ENCODE measurements at regions not wholly inside any gene's neighbourhood (a gene's known extent, or its start where the extent isn't known, plus 50 kb on each side); places are given as distances from the start of the nearest gene placed in this dataset.

GRCh38 chr5:56683281-56683680 is 132.1 kb upstream of the MAP3K1 start:
- Histone ChIP-seq H4K20me1 (ENCODE audit: insufficient read depth) (no peaks in the 10 kb centered on the region), H3K9me2 (no peaks in the 10 kb centered on the region), H3K4me2 (no peak overlapping the region), H3K36me3 (replicated peaks in 1 of 2; ENCODE audit: control insufficient read depth in 1 of 2, insufficient read depth in 2 of 2, low read length in 1 of 2) (no peaks in the 10 kb centered on the region), H3K4me1 (ENCODE audit: control insufficient read depth in 1 of 2, insufficient read depth in 2 of 2, low read depth in 1 of 2, low read length in 1 of 2) (peaks cover 0 to 13% of the 10 kb centered on the region in 2 experiments; a peak in 2 of 4 replicates), H2AFZ (ENCODE audit: low read depth) (no peak overlapping the region), H3F3A (replicated peaks; ENCODE audit: insufficient read depth) (no peaks in the 10 kb centered on the region), H3K79me2 (ENCODE audit: insufficient read depth) (no peaks in the 10 kb centered on the region), H3K27me3 (ENCODE audit: insufficient read depth) (no peaks in the 10 kb centered on the region), H3K27ac (ENCODE audit: low read depth in 2 of 2, low read length in 1 of 2) (no peak overlapping the region), H3K9me3 (no peaks in the 10 kb centered on the region), H3K9ac (no peak overlapping the region), H3K4me3 (ENCODE audit: low read depth in 2 of 2, low read length in 1 of 2) (no peak overlapping the region)
- WGBS (ENCODE audit: low lambda C conversion rate) = 33% methylated on average over 1 of the region's 1 CpG
- TF ChIP-seq YY1 (IDR thresholded peaks at IDR 0.05; ENCODE audit: low read depth) (no peak), CHD2 (IDR thresholded peaks at IDR 0.05; ENCODE audit: low read length, partially characterized antibody) (no peak), GABPA (IDR thresholded peaks at IDR 0.05; ENCODE audit: low read depth) (no peak), ELF1 (IDR thresholded peaks at IDR 0.05) (no peak), RXRA (IDR thresholded peaks at IDR 0.05; ENCODE audit: borderline replicate concordance, low read depth) (no peak), EZH2phosphoT487 (IDR thresholded peaks at IDR 0.05; ENCODE audit: borderline replicate concordance, low read depth) (no peak), MAX (IDR thresholded peaks at IDR 0.05; ENCODE audit: low read depth) (no peak), SIN3A (IDR thresholded peaks at IDR 0.05; ENCODE audit: borderline replicate concordance, low read depth, low read length) (no peak), FOSL2 (IDR thresholded peaks at IDR 0.05; ENCODE audit: borderline replicate concordance, low read depth) (no peak), RAD21 (IDR thresholded peaks at IDR 0.05; ENCODE audit: low read length) (no peak), NFIC (IDR thresholded peaks at IDR 0.05; ENCODE audit: borderline replicate concordance) (no peak), RFX5 (IDR thresholded peaks at IDR 0.05; ENCODE audit: low read length) (no peak), FOXM1 (IDR thresholded peaks at IDR 0.05; ENCODE audit: low read depth) (no peak), TEAD4 (IDR thresholded peaks at IDR 0.05; ENCODE audit: borderline replicate concordance, insufficient read depth) (no peak), MXI1 (IDR thresholded peaks at IDR 0.05; ENCODE audit: low read depth, low read length) (no peak), ZBTB33 (IDR thresholded peaks at IDR 0.05; ENCODE audit: borderline replicate concordance, low read depth) (no peak), NRF1 (IDR thresholded peaks at IDR 0.05; ENCODE audit: low read depth, low read length) (no peak)
- TF ChIP-seq, protein P1, sequence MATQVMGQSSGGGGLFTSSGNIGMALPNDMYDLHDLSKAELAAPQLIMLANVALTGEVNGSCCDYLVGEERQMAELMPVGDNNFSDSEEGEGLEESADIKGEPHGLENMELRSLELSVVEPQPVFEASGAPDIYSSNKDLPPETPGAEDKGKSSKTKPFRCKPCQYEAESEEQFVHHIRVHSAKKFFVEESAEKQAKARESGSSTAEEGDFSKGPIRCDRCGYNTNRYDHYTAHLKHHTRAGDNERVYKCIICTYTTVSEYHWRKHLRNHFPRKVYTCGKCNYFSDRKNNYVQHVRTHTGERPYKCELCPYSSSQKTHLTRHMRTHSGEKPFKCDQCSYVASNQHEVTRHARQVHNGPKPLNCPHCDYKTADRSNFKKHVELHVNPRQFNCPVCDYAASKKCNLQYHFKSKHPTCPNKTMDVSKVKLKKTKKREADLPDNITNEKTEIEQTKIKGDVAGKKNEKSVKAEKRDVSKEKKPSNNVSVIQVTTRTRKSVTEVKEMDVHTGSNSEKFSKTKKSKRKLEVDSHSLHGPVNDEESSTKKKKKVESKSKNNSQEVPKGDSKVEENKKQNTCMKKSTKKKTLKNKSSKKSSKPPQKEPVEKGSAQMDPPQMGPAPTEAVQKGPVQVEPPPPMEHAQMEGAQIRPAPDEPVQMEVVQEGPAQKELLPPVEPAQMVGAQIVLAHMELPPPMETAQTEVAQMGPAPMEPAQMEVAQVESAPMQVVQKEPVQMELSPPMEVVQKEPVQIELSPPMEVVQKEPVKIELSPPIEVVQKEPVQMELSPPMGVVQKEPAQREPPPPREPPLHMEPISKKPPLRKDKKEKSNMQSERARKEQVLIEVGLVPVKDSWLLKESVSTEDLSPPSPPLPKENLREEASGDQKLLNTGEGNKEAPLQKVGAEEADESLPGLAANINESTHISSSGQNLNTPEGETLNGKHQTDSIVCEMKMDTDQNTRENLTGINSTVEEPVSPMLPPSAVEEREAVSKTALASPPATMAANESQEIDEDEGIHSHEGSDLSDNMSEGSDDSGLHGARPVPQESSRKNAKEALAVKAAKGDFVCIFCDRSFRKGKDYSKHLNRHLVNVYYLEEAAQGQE (IDR thresholded peaks at IDR 0.05; ENCODE audit: low read depth, low read length) = no peak
- TF ChIP-seq, protein P2, sequence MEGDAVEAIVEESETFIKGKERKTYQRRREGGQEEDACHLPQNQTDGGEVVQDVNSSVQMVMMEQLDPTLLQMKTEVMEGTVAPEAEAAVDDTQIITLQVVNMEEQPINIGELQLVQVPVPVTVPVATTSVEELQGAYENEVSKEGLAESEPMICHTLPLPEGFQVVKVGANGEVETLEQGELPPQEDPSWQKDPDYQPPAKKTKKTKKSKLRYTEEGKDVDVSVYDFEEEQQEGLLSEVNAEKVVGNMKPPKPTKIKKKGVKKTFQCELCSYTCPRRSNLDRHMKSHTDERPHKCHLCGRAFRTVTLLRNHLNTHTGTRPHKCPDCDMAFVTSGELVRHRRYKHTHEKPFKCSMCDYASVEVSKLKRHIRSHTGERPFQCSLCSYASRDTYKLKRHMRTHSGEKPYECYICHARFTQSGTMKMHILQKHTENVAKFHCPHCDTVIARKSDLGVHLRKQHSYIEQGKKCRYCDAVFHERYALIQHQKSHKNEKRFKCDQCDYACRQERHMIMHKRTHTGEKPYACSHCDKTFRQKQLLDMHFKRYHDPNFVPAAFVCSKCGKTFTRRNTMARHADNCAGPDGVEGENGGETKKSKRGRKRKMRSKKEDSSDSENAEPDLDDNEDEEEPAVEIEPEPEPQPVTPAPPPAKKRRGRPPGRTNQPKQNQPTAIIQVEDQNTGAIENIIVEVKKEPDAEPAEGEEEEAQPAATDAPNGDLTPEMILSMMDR (IDR thresholded peaks at IDR 0.05) = no peak
- ChIA-PET POLR2A (no interaction called here), CTCF (no interaction called here)
- no peak for DNase-seq
